Caco-2 (cell line): ENCODE measurements at regions not wholly inside any gene's neighbourhood (a gene's known extent, or its start where the extent isn't known, plus 50 kb on each side); places are given as distances from the start of the nearest gene placed in this dataset.

ENCODE experiments used
- BruUV-seq: library from RNA; stranded (reverse); fragments of 400-500 nt; replicated peaks from 2 replicates; lab custom pipeline; 2021; lab: Mats Ljungman, UMichigan
- CTCF ChIA-PET: fragments of 300-600 bp; sonication (Branson Sonifier 250); formaldehyde crosslinking; loops from one replicate; lab custom pipeline; 2022; ENCODE audit warnings: antibody characterized with exemption; lab: Charles Lee
- POLR2A ChIA-PET: fragments of 300-600 bp; sonication (Branson Sonifier 250); formaldehyde crosslinking; loops from one replicate; lab custom pipeline; 2022; ENCODE audit warnings: antibody characterized with exemption; lab: Charles Lee
- DNase-seq, 2 experiments: peaks; one replicate each; pipeline versions ENCODE4 v3.0.0 to v3.0.0-alpha.2; 2020 to 2022
- H3K27me3 ChIP-seq: replicated peaks from 2 replicates; pipeline ENCODE4 v1.6.0; 2011; ENCODE audit warnings: low read length; ENCODE audit not compliant: control insufficient read depth, insufficient read depth
- H3K36me3 ChIP-seq: 2 replicates; pipeline ENCODE4 v1.5.1; 2011; ENCODE audit warnings: low read length; ENCODE audit not compliant: control insufficient read depth, insufficient read depth
- H3K4me1 ChIP-seq: fragments of 250-450 bp; sonication (Bioruptor Pico); 2 replicates; pipeline ENCODE4 v1.5.1; 2020; ENCODE audit warnings: mild to moderate bottlenecking
- H3K4me3 ChIP-seq: 2 replicates; pipeline ENCODE4 v1.5.1; 2011; ENCODE audit warnings: low read depth, mild to moderate bottlenecking, control low read depth, low read length
- H3K9me3 ChIP-seq: fragments of 250-450 bp; sonication (Bioruptor Pico); 2 replicates; pipeline ENCODE4 v1.5.1; 2020; ENCODE audit warnings: mild to moderate bottlenecking, moderate library complexity
- H3K27ac Mint-ChIP-seq: one replicate; pipeline ENCODE4 v1.8.0; 2022; ENCODE audit warnings: mixed read lengths; ENCODE audit not compliant: unreplicated experiment
- H3K27me3 Mint-ChIP-seq: one replicate; pipeline ENCODE4 v1.8.0; 2022; ENCODE audit warnings: mixed read lengths; ENCODE audit not compliant: insufficient read depth, unreplicated experiment
- H3K36me3 Mint-ChIP-seq: one replicate; pipeline ENCODE4 v1.8.0; 2022; ENCODE audit warnings: mild to moderate bottlenecking, mixed read lengths; ENCODE audit not compliant: insufficient read depth, unreplicated experiment
- H3K4me1 Mint-ChIP-seq: one replicate; pipeline ENCODE4 v1.8.0; 2022; ENCODE audit warnings: low read depth, mixed read lengths; ENCODE audit not compliant: unreplicated experiment
- H3K4me3 Mint-ChIP-seq: one replicate; pipeline ENCODE4 v1.8.0; 2022; ENCODE audit warnings: mild to moderate bottlenecking, moderate library complexity, mixed read lengths; ENCODE audit not compliant: unreplicated experiment
- H3K9me3 Mint-ChIP-seq: one replicate; pipeline ENCODE4 v1.8.0; 2022; ENCODE audit warnings: mixed read lengths; ENCODE audit not compliant: unreplicated experiment
- CTCF ChIP-seq, 2 experiments: fragments of 200-600 bp in 1 of 2; IDR thresholded peaks; 1 replicate in 1 of 2; 2 replicates in 1 of 2; pipeline versions ENCODE4 v1.5.1 to v1.8.0; 2011 to 2022; ENCODE audit warnings: antibody characterized with exemption in 1 of 2, control low read depth in 1 of 2, inconsistent platforms in 1 of 2, low read depth in 1 of 2, low read length in 1 of 2, mild to moderate bottlenecking in 1 of 2, moderate library complexity in 1 of 2; ENCODE audit not compliant: insufficient read depth in 1 of 2, severe bottlenecking in 1 of 2, unreplicated experiment in 1 of 2
- intact Hi-C: fragments of 100-400 bp; cut with micrococcal nuclease; formaldehyde crosslinking; loops from one replicate; pipeline ENCODE4 v1.10.0; 2022; ENCODE audit not compliant: unreplicated experiment

GRCh38 chr2:236928380-236929037, 157.2 kb upstream of the COPS8 start:
- H3K27me3 Mint-ChIP-seq: no peaks in the 10 kb centered on the region
- H3K27me3 ChIP-seq: no peaks in the 10 kb centered on the region
- H3K36me3 Mint-ChIP-seq: no peaks in the 10 kb centered on the region
- H3K27ac Mint-ChIP-seq: no peak overlapping the region
- peaks cover 14% of the 10 kb centered on the region for H3K9me3 Mint-ChIP-seq
- BruUV-seq: no TSS peak
- H3K4me1 ChIP-seq: no peaks in the 10 kb centered on the region
- ChIA-PET CTCF (no interaction called here), POLR2A (no interaction called here)
- no peaks in the 10 kb centered on the region for H3K9me3 ChIP-seq
- H3K4me3 Mint-ChIP-seq: no peak overlapping the region
- intact Hi-C loops: no loop called here
- no peaks in the 10 kb centered on the region for H3K36me3 ChIP-seq
- H3K4me3 ChIP-seq: no peak overlapping the region
- H3K4me1 Mint-ChIP-seq: no peaks in the 10 kb centered on the region
- DNase-seq: no peak
- TF ChIP-seq CTCF (IDR thresholded peaks at IDR 0.05; ENCODE audit: insufficient read depth in 1 of 2, low read depth in 1 of 2, low read length in 1 of 2, severe bottlenecking in 1 of 2, unreplicated experiment in 1 of 2): no peak

GRCh38 chr2:236932831-236933361, 152.8 kb upstream of the COPS8 start:
- CTCF ChIA-PET: no interaction called here
- peaks cover 14% of the 10 kb centered on the region for H3K9me3 Mint-ChIP-seq
- POLR2A ChIA-PET: no interaction called here
- TF ChIP-seq CTCF (IDR thresholded peaks at IDR 0.05; ENCODE audit: insufficient read depth in 1 of 2, low read depth in 1 of 2, low read length in 1 of 2, severe bottlenecking in 1 of 2, unreplicated experiment in 1 of 2): no peak
- Histone ChIP-seq H3K36me3 (no peaks in the 10 kb centered on the region), H3K4me1 (no peaks in the 10 kb centered on the region), H3K4me3 (no peak overlapping the region), H3K27me3 (no peaks in the 10 kb centered on the region), H3K9me3 (no peaks in the 10 kb centered on the region)
- intact Hi-C loops: no loop called here
- H3K4me3 Mint-ChIP-seq: no peak overlapping the region
- no peak for DNase-seq
- H3K27me3 Mint-ChIP-seq: no peaks in the 10 kb centered on the region
- BruUV-seq: no TSS peak
- no peak overlapping the region for H3K27ac Mint-ChIP-seq
- no peaks in the 10 kb centered on the region for H3K4me1 Mint-ChIP-seq
- no peaks in the 10 kb centered on the region for H3K36me3 Mint-ChIP-seq

GRCh38 chr2:236934166-236934565, 151.5 kb upstream of the COPS8 start:
- H3K9me3 Mint-ChIP-seq: peaks cover 14% of the 10 kb centered on the region
- BruUV-seq: no TSS peak
- H3K36me3 ChIP-seq: no peaks in the 10 kb centered on the region
- H3K9me3 ChIP-seq: no peaks in the 10 kb centered on the region
- H3K27me3 ChIP-seq: no peaks in the 10 kb centered on the region
- intact Hi-C loops: no loop called here
- H3K4me1 Mint-ChIP-seq: no peaks in the 10 kb centered on the region
- ChIA-PET POLR2A (no interaction called here), CTCF (no interaction called here)
- H3K27ac Mint-ChIP-seq: no peak overlapping the region
- no peaks in the 10 kb centered on the region for H3K4me1 ChIP-seq
- TF ChIP-seq CTCF (IDR thresholded peaks at IDR 0.05; ENCODE audit: insufficient read depth in 1 of 2, low read depth in 1 of 2, low read length in 1 of 2, severe bottlenecking in 1 of 2, unreplicated experiment in 1 of 2): no peak
- no peak overlapping the region for H3K4me3 ChIP-seq
- no peaks in the 10 kb centered on the region for H3K36me3 Mint-ChIP-seq
- DNase-seq: no peak
- no peaks in the 10 kb centered on the region for H3K27me3 Mint-ChIP-seq
- H3K4me3 Mint-ChIP-seq: no peak overlapping the region
